Gastrocnemius medialis (tissue), 4 donors: ENCODE measurements at regions not wholly inside any gene's neighbourhood (a gene's known extent, or its start where the extent isn't known, plus 50 kb on each side); places are given as distances from the start of the nearest gene placed in this dataset.

Experiments used
- ATAC-seq, 2 donors: fragments of 150-250 bp; one replicate each; pipeline ENCODE4 v1.9.1; 2016
- DNase-seq, 2 donors: peaks; one replicate each; pipeline ENCODE4 v3.0.0-alpha.2; 2019
- H3K27ac ChIP-seq, 4 donors: fragments of 200-600 bp; sonication (generic); 1 replicate in 1 of 4; 2 replicates in 3 of 4; pipeline ENCODE4 v1.5.1; 2016 to 2018; ENCODE audit warnings: mild to moderate bottlenecking in 2 of 4, moderate library complexity in 1 of 4
- H3K27me3 ChIP-seq, 3 donors: fragments of 200-600 bp; sonication (generic) in 2 of 3; 1 replicate in 1 of 3; 2 replicates in 2 of 3; pipeline versions ENCODE4 v1.5.1 to v1.6.0; 2016 to 2019; ENCODE audit warnings: mild to moderate bottlenecking in 1 of 3, moderate library complexity in 1 of 3
- H3K36me3 ChIP-seq, 2 donors: fragments of 200-600 bp; sonication (generic) in 1 of 2; one replicate each; pipeline ENCODE4 v1.5.1; 2017 to 2018
- H3K4me1 ChIP-seq, 2 donors: fragments of 200-600 bp; sonication (generic) in 1 of 2; one replicate each; pipeline ENCODE4 v1.5.1; 2016 to 2017; ENCODE audit warnings: mild to moderate bottlenecking in 2 of 2
- H3K4me3 ChIP-seq, 4 donors: fragments of 200-600 bp; sonication (generic) in 3 of 4; 1 replicate in 1 of 4; 2 replicates in 3 of 4; pipeline ENCODE4 v1.5.1; 2016 to 2019; ENCODE audit warnings: mild to moderate bottlenecking in 2 of 4
- H3K9me3 ChIP-seq, 3 donors: fragments of 200-600 bp; sonication (generic) in 2 of 3; 1 replicate in 1 of 3; 2 replicates in 2 of 3; pipeline ENCODE4 v1.5.1; 2016 to 2019
- CTCF ChIP-seq, 5 experiments: fragments of 450-650 bp in 3 of 5; fragments of 200-600 bp in 2 of 5; sonication (generic) in 2 of 5; IDR thresholded peaks in 4 of 5; conservative IDR thresholded peaks in 1 of 5; 1 replicate in 4 of 5; 2 replicates in 1 of 5; pipeline ENCODE4 v1.5.1; 2016 to 2019; ENCODE audit warnings: antibody characterized with exemption in 5 of 5, mild to moderate bottlenecking in 3 of 5, moderate library complexity in 3 of 5
- POLR2A ChIP-seq, 2 donors: fragments of 450-650 bp; IDR thresholded peaks; one replicate each; pipeline ENCODE4 v1.6.1; 2017; ENCODE audit warnings: antibody characterized with exemption in 2 of 2, mild to moderate bottlenecking in 2 of 2, moderate library complexity in 2 of 2
- in situ Hi-C, 4 donors: fragments of 200-750 bp; cut with MboI; loops; one replicate each; pipeline versions ENCODE4 v1.15.0 to v1.8.0; 2017; ENCODE audit warnings: low sequenced_read_pairs in 4 of 4
- intact Hi-C: fragments of 100-400 bp; cut with DNase I; formaldehyde crosslinking; loops from one replicate; pipeline ENCODE4 v1.15.1; 2023; ENCODE audit warnings: low total_unique reads

GRCh38 chr2:216808805-216809425 is 50.9 kb downstream of the TNP1 start:
- DNase-seq (no peak), ATAC-seq (no peak)
- peak overlapping the region; percentile 78 to 98 (median 86) for H3K27ac ChIP-seq
- H3K4me1 ChIP-seq, result peaks cover 44 to 54% of the 10 kb centered on the region in 2 donors
- intact Hi-C loops, result loop anchor here (10.0 kb wide), 1 partner anchor 356 kb away; no protein-coding TSS in a partner anchor
- H3K9me3 ChIP-seq, result no peaks in the 10 kb centered on the region
- H3K4me3 ChIP-seq, result no peak overlapping the region
- in situ Hi-C loops, result loop anchor here in 1 of 4 donors (10.0 kb wide), 1 partner anchor 76 kb away; no protein-coding TSS in a partner anchor
- H3K27me3 ChIP-seq, result no peaks in the 10 kb centered on the region
- H3K36me3 ChIP-seq, result no peaks in the 10 kb centered on the region
- TF ChIP-seq POLR2A (IDR thresholded peaks at IDR 0.05), result no peak
- TF ChIP-seq CTCF (IDR thresholded peaks at IDR 0.05 in 4 of 5, conservative IDR thresholded peaks at IDR 0.05 in 1 of 5), result no peak

GRCh38 chr2:216807857-216808272 is 52.0 kb downstream of the TNP1 start:
- in situ Hi-C loops (loop anchor here in 1 of 4 donors (10.0 kb wide), 1 partner anchor 77 kb away; no protein-coding TSS in a partner anchor), intact Hi-C loops (loop anchor here (10.0 kb wide), 1 partner anchor 357 kb away; no protein-coding TSS in a partner anchor)
- TF ChIP-seq CTCF (IDR thresholded peaks at IDR 0.05 in 4 of 5, conservative IDR thresholded peaks at IDR 0.05 in 1 of 5) (no peak), POLR2A (IDR thresholded peaks at IDR 0.05) (no peak)
- peak; percentile 74 to 83 for DNase-seq
- Histone ChIP-seq H3K4me3 (no peak overlapping the region), H3K27ac (peak overlapping the region; percentile 78 to 98 (median 86)), H3K27me3 (no peaks in the 10 kb centered on the region), H3K4me1 (peaks cover 53 to 62% of the 10 kb centered on the region in 2 donors), H3K36me3 (no peaks in the 10 kb centered on the region), H3K9me3 (no peaks in the 10 kb centered on the region)
- ATAC-seq, result peak in 1 of 2 donors; percentile 14

GRCh38 chr2:216804357-216805350 is 55.2 kb downstream of the TNP1 start:
- in situ Hi-C loops, result loop anchor here in 2 of 4 donors (5.0 to 10.0 kb wide), 2 partner anchors 80 to 83 kb away; no protein-coding TSS in a partner anchor

More at GRCh38 chr2:216804357-216805350, 55.2 kb downstream of the TNP1 start:
- peaks cover 66 to 86% of the 10 kb centered on the region in 2 donors for H3K4me1 ChIP-seq
- TF ChIP-seq POLR2A (IDR thresholded peaks at IDR 0.05), result peak; percentile 13 to 47
- no peak for TF ChIP-seq CTCF (IDR thresholded peaks at IDR 0.05 in 4 of 5, conservative IDR thresholded peaks at IDR 0.05 in 1 of 5)
- H3K9me3 ChIP-seq, result no peaks in the 10 kb centered on the region
- H3K27me3 ChIP-seq, result no peaks in the 10 kb centered on the region
- no peak overlapping the region for H3K4me3 ChIP-seq
- H3K36me3 ChIP-seq, result no peaks in the 10 kb centered on the region
- DNase-seq, result peak; percentile 93 to 95
- ATAC-seq, result peak; percentile 53 to 72
- intact Hi-C loops, result loop anchor here (5.0 to 10.0 kb wide), 2 partner anchors 360 to 1028 kb away; no protein-coding TSS in a partner anchor
- H3K27ac ChIP-seq, result peak overlapping the region; percentile 87 to 98 (median 96)
